HepG2 (cell line): ENCODE measurements at regions not wholly inside any gene's neighbourhood (a gene's known extent, or its start where the extent isn't known, plus 50 kb on each side); places are given as distances from the start of the nearest gene placed in this dataset.

Experiments
- ATAC-seq: fragments of 200-7000 bp; cut with Tn5 transposase; 3 replicates; pipeline ENCODE4 v1.9.1; 2020; ENCODE audit warnings: mild to moderate bottlenecking, moderate library complexity
- BruUV-seq: library from RNA; stranded (reverse); fragments of 400-500 nt; replicated peaks from 2 replicates; lab custom pipeline; 2021; lab: Mats Ljungman, UMichigan
- CTCF ChIA-PET: fragments of 300-600 bp; formaldehyde crosslinking; extraction: SDS; loops from one replicate; lab custom pipeline; 2021; ENCODE audit warnings: low total read pairs, inconsistent platforms, low intra/inter-chr PET ratio; lab: Yijun Ruan, JAX
- POLR2A ChIA-PET: fragments of 350-600 bp; sonication (Branson Sonifier 250); formaldehyde crosslinking; loops from one replicate; lab custom pipeline; 2020; ENCODE audit warnings: antibody characterized with exemption, inconsistent platforms; lab: Yijun Ruan, JAX
- DNase-seq: peaks from one replicate; pipeline ENCODE4 v3.0.0-alpha.2; 2015; ENCODE audit warnings: low spot score
- FAIRE-seq: peaks from 3 replicates; lab custom pipeline; 2011; peaks lifted over from hg19 to GRCh38; lab: Jason Lieb, UNC
- H2AFZ ChIP-seq: one replicate; pipeline ENCODE4 v1.6.1; 2011; ENCODE audit warnings: low read length, inconsistent platforms
- H3K27ac ChIP-seq: fragments of 300-600 bp; 3 replicates; pipeline ENCODE4 v1.8.0; 2011; ENCODE audit warnings: mixed run types, mild to moderate bottlenecking, mixed read lengths, low read length, inconsistent platforms; ENCODE audit not compliant: insufficient read depth; ENCODE audit errors: extremely low read length
- H3K27me3 ChIP-seq, 2 experiments: fragments of 200-600 bp in 1 of 2; 2 replicates in 1 of 2; 3 replicates in 1 of 2; pipeline versions ENCODE4 v1.6.0 to v1.8.0; 2011; ENCODE audit warnings: low read length in 2 of 2, mild to moderate bottlenecking in 2 of 2, moderate library complexity in 2 of 2, inconsistent platforms in 1 of 2; ENCODE audit not compliant: insufficient read depth in 2 of 2, control insufficient read depth in 1 of 2
- H3K36me3 ChIP-seq, 2 experiments: fragments of 200-600 bp in 1 of 2; replicated peaks in 1 of 2; 2 replicates in 1 of 2; 3 replicates in 1 of 2; pipeline versions ENCODE4 v1.5.1 to v1.8.0; 2011; ENCODE audit warnings: low read length in 2 of 2, inconsistent platforms in 1 of 2; ENCODE audit not compliant: insufficient read depth in 2 of 2, control insufficient read depth in 1 of 2
- H3K4me1 ChIP-seq: 2 replicates; pipeline ENCODE4 v1.5.1; 2012; ENCODE audit warnings: low read length, inconsistent platforms; ENCODE audit not compliant: insufficient read depth
- H3K4me2 ChIP-seq: 2 replicates; pipeline ENCODE4 v1.6.0; 2011; ENCODE audit warnings: low read depth, low read length, inconsistent platforms
- H3K4me3 ChIP-seq, 3 experiments: fragments of 200-600 bp in 1 of 3; sonication (generic), shearing (Covaris generic) in 1 of 3; replicated peaks in 1 of 3; 2 replicates each; pipeline ENCODE4 v1.5.1; 2011 to 2016; ENCODE audit warnings: low read length in 3 of 3, inconsistent platforms in 2 of 3, low read depth in 2 of 3, mild to moderate bottlenecking in 2 of 3, control low read depth in 1 of 3, mixed read lengths in 1 of 3; ENCODE audit not compliant: insufficient read depth in 1 of 3
- H3K79me2 ChIP-seq: one replicate; pipeline ENCODE4 v1.6.1; 2011; ENCODE audit warnings: low read length, inconsistent platforms; ENCODE audit not compliant: insufficient read depth
- H3K9ac ChIP-seq: 2 replicates; pipeline ENCODE4 v1.6.0; 2011; ENCODE audit warnings: mild to moderate bottlenecking, low read depth, low read length, inconsistent platforms; ENCODE audit not compliant: insufficient read depth
- H3K9me3 ChIP-seq: 2 replicates; pipeline ENCODE4 v1.5.1; 2012; ENCODE audit warnings: mild to moderate bottlenecking, low read length
- H4K20me1 ChIP-seq: 2 replicates; pipeline ENCODE4 v1.6.0; 2011; ENCODE audit warnings: inconsistent platforms, mild to moderate bottlenecking, low read length, moderate library complexity; ENCODE audit not compliant: insufficient read depth
- BCL3 ChIP-seq: sonication (generic); formaldehyde crosslinking; IDR thresholded peaks from 2 replicates; pipeline ENCODE4 v1.5.1; 2020; ENCODE audit warnings: mild to moderate bottlenecking, missing genetic modification reagents, moderate library complexity
- DMAP1 ChIP-seq: IDR thresholded peaks from 2 replicates; pipeline ENCODE4 v1.6.1; 2016
- DNMT3B ChIP-seq: conservative IDR thresholded peaks from 2 replicates; pipeline ENCODE4 v1.6.1; 2016; ENCODE audit warnings: missing biosample characterization, control low read depth
- GABPA ChIP-seq, 2 experiments: IDR thresholded peaks; 2 replicates each; pipeline ENCODE4 v1.6.1; 2011 to 2016; ENCODE audit warnings: low read depth in 2 of 2, low read length in 1 of 2, missing biosample characterization in 1 of 2, missing genetic modification characterization in 1 of 2
- GTF2F1 ChIP-seq: fragments of 150-350 bp; IDR thresholded peaks from 2 replicates; pipeline ENCODE4 v1.6.1; 2014; ENCODE audit warnings: low read length
- HDAC2 ChIP-seq: sonication (generic); formaldehyde crosslinking; IDR thresholded peaks from 2 replicates; pipeline ENCODE4 v1.4.0; 2020; ENCODE audit warnings: missing genetic modification reagents
- IRX3 ChIP-seq: sonication (generic); formaldehyde crosslinking; IDR thresholded peaks from 2 replicates; pipeline ENCODE4 v1.8.1; 2023; ENCODE audit warnings: mild to moderate bottlenecking, low read depth, missing genetic modification reagents, borderline replicate concordance
- JUN ChIP-seq: sonication (generic); formaldehyde crosslinking; IDR thresholded peaks from 2 replicates; pipeline ENCODE4 v1.4.0; 2020; ENCODE audit warnings: mild to moderate bottlenecking, missing genetic modification reagents
- KLF11 ChIP-seq: IDR thresholded peaks from 2 replicates; pipeline ENCODE4 v1.6.1; 2016; ENCODE audit warnings: missing compliant biosample characterization
- MAFF ChIP-seq: IDR thresholded peaks from 2 replicates; pipeline ENCODE4 v1.6.1; 2011; ENCODE audit warnings: low read depth, low read length, improper control_type of control experiment
- MAFK ChIP-seq, 2 experiments: IDR thresholded peaks in 1 of 2; conservative IDR thresholded peaks in 1 of 2; 2 replicates each; pipeline ENCODE4 v1.6.1; 2011; ENCODE audit warnings: improper control_type of control experiment in 2 of 2, low read length in 2 of 2
- MEIS2 ChIP-seq: sonication (generic); formaldehyde crosslinking; IDR thresholded peaks from 2 replicates; pipeline ENCODE4 v1.9.0; 2021; ENCODE audit warnings: mild to moderate bottlenecking, missing genetic modification reagents
- RCOR2 ChIP-seq: IDR thresholded peaks from 2 replicates; pipeline ENCODE4 v1.6.1; 2016; ENCODE audit warnings: missing biosample characterization, missing genetic modification reagents
- ZBTB1 ChIP-seq: sonication (generic); formaldehyde crosslinking; IDR thresholded peaks from 2 replicates; pipeline ENCODE4 v1.4.0; 2020; ENCODE audit warnings: missing genetic modification reagents, borderline replicate concordance
- ZBTB7B ChIP-seq: sonication (generic); formaldehyde crosslinking; IDR thresholded peaks from 2 replicates; pipeline ENCODE4 v1.4.0; 2020; ENCODE audit warnings: missing genetic modification reagents
- ZFP1 ChIP-seq: IDR thresholded peaks from 2 replicates; pipeline ENCODE4 v1.6.1; 2016
- ZNF337 ChIP-seq: sonication (generic); formaldehyde crosslinking; IDR thresholded peaks from 2 replicates; pipeline ENCODE4 v1.5.1; 2020; ENCODE audit warnings: missing genetic modification reagents, low read depth, mild to moderate bottlenecking, borderline replicate concordance
- ZSCAN21 ChIP-seq: sonication (generic); formaldehyde crosslinking; IDR thresholded peaks from 2 replicates; pipeline ENCODE4 v1.8.0; 2022; ENCODE audit warnings: mild to moderate bottlenecking, missing genetic modification reagents, moderate library complexity, borderline replicate concordance
- WGBS: methylation state at CpG from one replicate; pipeline ENCODE4 v1.1.6; 2017; ENCODE audit warnings: low lambda C conversion rate; 5-methylcytosine and 5-hydroxymethylcytosine counted together
- in situ Hi-C: cut with HindIII; loops from 2 replicates; pipeline ENCODE4 v1.10.0; 2017; ENCODE audit warnings: low pct_unique_long_range_greater_than_20kb; ENCODE audit not compliant: extremely low pct_ligation_motif_present
- intact Hi-C: fragments of 100-400 bp; cut with micrococcal nuclease; formaldehyde crosslinking; loops from one replicate; pipeline ENCODE4 v1.10.0; 2022; ENCODE audit not compliant: unreplicated experiment

- H3K79me2 ChIP-seq: no peaks in the 10 kb centered on the region
- no peak overlapping the region for H2AFZ ChIP-seq
- H3K4me3 ChIP-seq: no peak overlapping the region
- no peaks in the 10 kb centered on the region for H3K27me3 ChIP-seq
- CTCF ChIA-PET: no interaction called here
- H3K4me2 ChIP-seq: no peak overlapping the region
- BruUV-seq: no TSS peak
- H3K9me3 ChIP-seq: 0 out of 2 replicates have a peak, but pooled peaks cover 15% of the 10 kb centered on the region
- POLR2A ChIA-PET: no interaction called here
- no peak overlapping the region for H3K9ac ChIP-seq
- no peaks in the 10 kb centered on the region for H3K4me1 ChIP-seq
- ATAC-seq: no peak
- no peak for DNase-seq
- H4K20me1 ChIP-seq: no peaks in the 10 kb centered on the region
- in situ Hi-C loops: no loop called here
- no peak overlapping the region for H3K27ac ChIP-seq
- TF ChIP-seq MAFK (conservative IDR thresholded peaks at IDR 0.05 in 1 of 2, IDR thresholded peaks at IDR 0.05 in 1 of 2; ENCODE audit: low read length in 2 of 2) (peak; percentile 26 to 51; a peak in 3 of 4 replicates), MAFF (peak; percentile 48; the same call in 1 of the 2 replicates), DNMT3B (no peak)
- intact Hi-C loops: no loop called here
- no peaks in the 10 kb centered on the region for H3K36me3 ChIP-seq
- FAIRE-seq: no peak
Observed at GRCh38 chr7:136710751-136711150, 157.7 kb upstream of the CHRM2 start.

- no peaks in the 10 kb centered on the region for H3K79me2 ChIP-seq
- intact Hi-C loops: no loop called here
- no TSS peak for BruUV-seq
- H3K4me2 ChIP-seq: no peak overlapping the region
- H3K4me1 ChIP-seq: no peaks in the 10 kb centered on the region
- H4K20me1 ChIP-seq: no peaks in the 10 kb centered on the region
- TF ChIP-seq GABPA (IDR thresholded peaks at IDR 0.05; ENCODE audit: low read depth, low read length) (no peak), GABPA (CRISPR knock-in tag; IDR thresholded peaks at IDR 0.05; ENCODE audit: low read depth) (no peak), IRX3 (CRISPR knock-in tag) (no peak), HDAC2 (CRISPR knock-in tag) (no peak), GTF2F1 (no peak), ZNF337 (CRISPR knock-in tag) (no peak), DMAP1 (CRISPR knock-in tag) (no peak), ZBTB7B (CRISPR knock-in tag) (no peak), MEIS2 (no peak), RCOR2 (no peak), JUN (no peak), ZSCAN21 (CRISPR knock-in tag) (no peak), ZFP1 (CRISPR knock-in tag) (no peak), ZBTB1 (CRISPR knock-in tag) (no peak), BCL3 (CRISPR knock-in tag) (no peak), KLF11 (CRISPR knock-in tag) (no peak)
- H3K9ac ChIP-seq: no peak overlapping the region
- DNase-seq (no peak), ATAC-seq (no peak), FAIRE-seq (no peak)
- in situ Hi-C loops: no loop called here
- H3K27me3 ChIP-seq: no peaks in the 10 kb centered on the region
- H3K9me3 ChIP-seq: 0 out of 2 replicates have a peak, but pooled peaks cover 15% of the 10 kb centered on the region
- no peak overlapping the region for H3K27ac ChIP-seq
- ChIA-PET POLR2A (no interaction called here), CTCF (no interaction called here)
- H3K4me3 ChIP-seq: no peak overlapping the region
- 0% methylated on average over 1 of the region's 1 CpG for WGBS
- H2AFZ ChIP-seq: no peak overlapping the region
- H3K36me3 ChIP-seq: no peaks in the 10 kb centered on the region
Observed at GRCh38 chr7:136709876-136710275, 158.6 kb upstream of the CHRM2 start.
